Gastroesophageal sphincter (tissue), 3 donors: ENCODE measurements at regions not wholly inside any gene's neighbourhood (a gene's known extent, or its start where the extent isn't known, plus 50 kb on each side); places are given as distances from the start of the nearest gene placed in this dataset.

ENCODE experiments used
- CTCF ChIP-seq, 4 experiments: fragments of 200-600 bp in 2 of 4; fragments of 450-650 bp in 2 of 4; sonication (generic) in 1 of 4; IDR thresholded peaks; one replicate each; pipeline ENCODE4 v1.5.1; 2017 to 2019; ENCODE audit warnings: antibody characterized with exemption in 4 of 4, mild to moderate bottlenecking in 2 of 4, moderate library complexity in 2 of 4
- POLR2A ChIP-seq, 2 donors: fragments of 450-650 bp; IDR thresholded peaks; one replicate each; pipeline ENCODE4 v1.6.1; 2017; ENCODE audit warnings: antibody characterized with exemption in 2 of 2, mild to moderate bottlenecking in 2 of 2, moderate library complexity in 1 of 2

DNA sequence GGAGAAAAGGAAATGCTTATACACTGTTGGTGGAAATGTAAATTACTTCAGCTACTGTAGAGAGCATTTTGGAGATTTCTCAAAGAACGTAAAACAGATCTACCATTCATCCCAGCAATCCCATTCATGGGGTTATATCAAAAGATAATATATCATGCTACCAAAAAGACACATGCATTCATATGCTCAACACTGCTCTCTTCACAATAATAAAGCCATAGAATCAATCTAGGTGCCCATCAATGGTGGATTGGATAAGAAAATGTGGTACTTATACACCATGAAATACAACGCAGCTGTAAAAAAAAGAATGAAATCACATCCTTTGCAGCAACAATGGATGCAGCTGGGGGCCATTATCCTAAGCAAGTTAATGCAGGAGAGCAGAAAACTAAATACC is 1487.7 kb upstream of the SEL1L start:
- no peak for TF ChIP-seq CTCF (IDR thresholded peaks at IDR 0.05)
- TF ChIP-seq POLR2A (IDR thresholded peaks at IDR 0.05) = no peak
